GM21825 (cell line): ENCODE measurements at regions not wholly inside any gene's neighbourhood (a gene's known extent, or its start where the extent isn't known, plus 50 kb on each side); places are given as distances from the start of the nearest gene placed in this dataset.
A peak's percentile ranks its signal among the peaks of the same experiment; 100 is the strongest.

Experiments
- ATAC-seq: cut with Tn5 transposase; IDR thresholded peaks from one replicate; pipeline ENCODE4 v1.9.1; 2021; ENCODE audit warnings: mild to moderate bottlenecking, moderate library complexity; ENCODE audit not compliant: unreplicated experiment

DNA sequence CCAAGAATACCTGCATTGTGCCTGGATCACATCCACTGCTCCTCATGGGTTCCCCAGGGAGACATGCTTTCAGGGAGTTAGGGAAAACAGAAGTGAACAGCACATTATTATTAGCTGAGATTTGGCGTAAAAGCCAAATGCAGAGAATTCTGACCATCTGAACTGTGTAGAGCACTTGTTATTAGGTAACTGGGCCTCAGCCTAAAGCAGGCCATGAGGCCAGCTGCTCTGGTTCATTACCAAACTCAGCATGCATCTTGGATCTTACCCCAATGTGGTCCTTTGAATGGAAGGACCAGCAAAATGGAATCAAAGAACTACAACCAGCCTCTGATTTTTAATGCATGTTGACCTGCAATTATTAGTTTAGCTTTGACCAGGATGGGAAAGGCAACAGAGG, 322.3 kb downstream of the KCNS3 start:
- ATAC-seq, result no peak

DNA sequence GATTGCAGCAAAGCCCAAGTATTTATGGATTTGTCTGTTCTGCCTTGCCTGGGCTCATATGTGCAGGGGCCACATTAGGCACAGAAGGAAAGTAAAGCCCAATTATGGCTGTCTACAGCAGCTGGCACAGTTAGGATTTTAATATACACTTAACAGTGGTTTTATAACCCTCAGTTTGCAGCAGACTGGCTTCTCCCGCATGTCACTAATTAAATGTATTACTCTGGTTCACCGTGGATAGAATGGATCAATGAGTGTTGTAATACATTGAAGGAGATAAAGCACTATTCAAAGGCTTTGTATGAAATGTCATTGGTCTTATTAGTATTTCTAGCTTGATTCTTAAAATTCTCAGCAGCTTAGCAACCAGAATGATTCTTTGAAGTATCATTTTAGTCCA, 320.2 kb downstream of the KCNS3 start:
- no peak for ATAC-seq

DNA sequence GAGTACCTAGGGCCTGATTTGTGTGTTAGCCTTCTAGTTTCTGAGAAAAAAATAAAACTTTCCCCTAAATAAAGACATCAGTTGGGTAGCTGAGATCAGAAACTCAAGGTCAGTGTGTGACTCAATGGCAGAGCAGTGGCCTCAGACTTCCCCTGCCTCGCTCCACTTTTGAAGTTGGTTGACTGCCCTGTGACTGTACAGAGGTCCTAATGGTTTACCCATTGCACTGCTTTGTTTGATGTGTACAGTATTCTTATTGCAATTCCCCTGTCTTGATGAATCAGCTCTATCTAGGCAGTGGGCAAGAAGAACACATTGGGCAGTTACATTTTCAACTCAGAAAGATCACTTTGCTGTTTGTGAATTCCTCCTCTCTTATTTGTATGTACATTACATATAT, 315.7 kb downstream of the KCNS3 start:
- no peak for ATAC-seq

DNA sequence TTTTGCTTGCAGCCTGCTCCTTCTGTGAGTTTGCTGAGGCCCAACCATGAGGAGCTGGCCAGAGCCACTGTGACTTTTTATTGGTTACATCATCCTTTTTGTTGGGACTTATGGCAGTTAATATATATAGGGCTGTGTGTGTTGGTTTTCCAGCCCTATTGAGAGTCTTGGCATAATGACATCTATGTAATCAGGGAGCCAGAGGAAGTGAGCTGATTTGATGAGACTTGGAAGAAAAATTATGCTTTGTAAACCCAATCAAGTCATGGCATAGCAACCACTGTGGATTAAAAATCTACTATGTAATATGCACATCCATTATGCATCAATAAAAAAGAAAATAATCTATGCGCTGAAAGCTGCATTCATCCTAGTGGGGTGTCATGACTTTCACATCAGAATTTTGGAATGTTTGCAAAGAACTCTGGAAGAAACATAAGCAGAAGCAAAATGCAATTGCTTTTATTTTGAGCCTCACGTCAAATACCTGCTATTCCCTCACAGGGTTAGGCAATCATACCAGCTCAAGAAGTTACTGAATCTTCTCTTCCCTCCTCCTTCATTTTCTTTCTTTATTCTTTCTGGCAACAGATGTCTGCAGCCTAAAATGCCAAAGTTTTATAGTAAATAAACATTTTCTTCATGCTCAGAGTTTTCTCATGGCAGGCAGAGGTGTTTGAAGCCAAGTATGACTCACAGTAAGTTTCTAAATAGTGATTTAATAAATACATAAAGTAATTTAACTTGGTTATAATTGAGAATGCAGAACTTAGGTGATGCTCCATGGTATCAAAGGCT, 308.5 kb downstream of the KCNS3 start:
- ATAC-seq, result no peak

DNA sequence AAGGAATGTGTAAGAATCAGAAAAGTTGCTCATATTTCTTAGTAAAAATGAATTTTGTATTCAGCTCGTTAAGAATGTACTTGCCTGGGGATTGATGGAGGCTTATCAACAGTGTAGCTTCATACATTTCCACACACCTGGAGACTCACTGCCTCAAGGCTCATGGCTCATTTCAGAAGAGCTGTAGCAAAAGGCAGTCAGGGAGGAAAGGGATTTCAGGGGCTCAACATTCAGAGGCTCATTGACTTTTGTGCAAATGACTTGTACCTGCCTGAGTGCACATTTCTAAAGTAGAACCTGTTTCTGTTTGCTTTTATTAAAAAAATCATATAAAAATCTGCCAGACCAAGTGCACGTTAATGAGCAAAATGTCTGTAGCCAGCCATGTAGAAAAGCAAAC, 304.4 kb downstream of the KCNS3 start:
- ATAC-seq, result no peak

DNA sequence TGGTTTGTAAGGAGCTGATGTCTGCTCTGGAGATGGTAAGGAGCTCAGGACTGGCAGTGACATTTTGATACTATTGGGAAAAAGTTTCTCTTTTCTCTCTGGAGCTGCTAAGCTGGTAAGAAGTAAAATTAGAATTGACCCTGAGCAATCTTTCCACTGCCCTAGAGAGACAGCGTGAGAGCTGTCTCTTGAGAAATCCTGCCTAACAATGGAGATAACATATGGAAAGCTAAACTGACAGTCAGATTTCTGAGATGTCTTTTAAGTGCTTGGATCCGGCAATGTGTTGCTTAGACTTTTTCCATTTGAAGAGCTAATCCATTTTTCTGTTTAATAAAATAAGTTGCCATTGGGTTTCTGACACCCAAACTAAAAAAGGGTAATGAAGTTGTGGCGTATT, 302.4 kb downstream of the KCNS3 start:
- no peak for ATAC-seq

DNA sequence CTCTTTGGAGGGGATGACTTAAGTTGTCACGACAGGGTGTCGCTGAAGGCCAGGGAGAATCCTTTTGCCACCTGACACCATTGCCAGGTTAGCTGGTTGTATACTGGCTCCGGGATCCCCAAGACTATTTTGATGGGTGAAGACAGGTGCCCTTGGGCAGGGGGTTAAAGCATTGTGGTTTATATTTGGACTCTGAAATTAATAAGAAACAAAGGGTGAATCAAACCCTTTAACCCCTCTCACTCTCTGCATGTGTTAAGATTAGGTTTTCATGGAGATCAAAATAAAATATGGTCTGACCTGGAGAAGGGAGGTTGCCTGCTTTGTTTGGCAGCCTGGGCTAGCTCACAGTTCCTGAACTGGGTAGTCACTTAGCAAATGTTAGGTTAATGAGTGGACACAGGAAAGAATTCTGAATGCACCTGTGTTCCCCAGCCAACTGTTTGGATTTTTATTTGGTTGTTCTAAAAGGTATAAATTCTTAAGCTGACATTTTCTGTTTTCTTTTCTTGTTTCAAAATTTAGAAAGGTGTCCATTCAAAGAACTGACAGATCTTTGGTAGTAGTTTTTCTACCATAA, 301.7 kb downstream of the KCNS3 start:
- ATAC-seq, result no peak

DNA sequence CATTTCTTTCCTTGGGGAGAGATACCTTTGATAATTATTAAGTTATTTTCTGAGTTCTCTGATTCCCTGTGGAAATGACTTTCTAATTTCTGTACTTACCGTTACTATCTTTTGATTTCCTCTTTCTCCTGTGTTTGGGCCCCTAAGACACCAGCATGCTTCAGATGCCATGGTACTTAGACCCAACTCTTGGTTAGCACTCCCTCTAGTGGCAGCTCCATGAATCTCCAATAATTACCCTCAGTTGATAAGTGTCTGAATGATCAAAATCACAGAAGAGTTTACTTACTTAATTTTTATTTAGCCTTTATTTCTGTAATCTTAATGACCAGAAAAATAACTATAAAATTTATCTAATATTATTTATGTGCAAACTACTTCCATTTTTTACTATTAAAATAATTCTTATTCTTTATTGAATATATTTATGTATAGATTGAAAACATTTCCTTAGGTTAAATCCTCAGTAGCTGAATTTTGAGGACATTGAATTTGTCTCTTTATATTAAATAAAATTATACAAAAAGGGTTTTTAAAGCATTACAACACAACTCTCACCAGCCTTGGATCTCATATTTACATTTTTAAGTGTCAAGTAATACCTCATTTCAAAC, 300.4 kb downstream of the KCNS3 start:
- peak; percentile 93 for ATAC-seq

DNA sequence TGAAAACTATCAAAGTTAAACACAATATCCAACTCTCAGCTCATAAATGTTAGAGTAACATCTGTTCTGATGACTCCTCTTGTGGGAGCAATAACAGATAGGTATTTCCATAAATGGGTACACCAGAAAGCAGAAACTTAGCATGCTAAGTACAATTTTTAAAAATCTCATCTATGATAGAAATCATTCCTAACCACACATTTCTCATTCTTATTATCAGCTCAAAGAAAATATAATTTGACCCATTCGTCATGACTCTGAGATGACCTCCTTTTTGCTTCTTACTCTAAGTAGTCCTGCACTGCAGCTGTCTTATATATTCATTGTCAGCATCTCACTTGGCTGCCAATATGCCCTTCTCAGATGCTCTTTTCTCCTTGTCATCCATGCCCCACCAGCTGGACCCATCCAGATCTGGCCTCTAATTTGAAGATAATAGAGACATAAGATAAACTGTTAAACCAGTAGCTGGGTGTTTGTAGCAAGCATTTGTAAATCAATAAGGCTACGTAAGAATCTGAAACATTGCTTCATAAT, 298.3 kb downstream of the KCNS3 start:
- ATAC-seq, result no peak

DNA sequence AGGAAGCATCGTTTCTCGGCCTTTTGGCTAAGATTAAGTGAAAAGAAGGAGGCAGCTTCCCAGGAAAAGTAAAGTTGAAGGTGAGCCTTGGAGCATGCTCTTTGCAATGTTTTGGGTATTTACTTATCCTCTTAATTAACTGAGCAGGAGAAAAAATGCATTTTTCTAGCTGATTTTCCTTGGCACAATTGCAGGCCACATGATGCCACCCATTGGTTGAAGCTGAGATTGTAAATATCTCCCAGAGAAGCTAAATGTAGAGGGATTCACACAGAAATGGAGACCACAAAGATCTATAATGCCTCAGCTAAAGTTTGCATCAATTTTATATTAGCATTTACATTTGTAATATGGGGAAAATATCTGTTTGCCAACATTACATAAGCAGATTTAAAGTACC, 294.1 kb downstream of the KCNS3 start:
- no peak for ATAC-seq

DNA sequence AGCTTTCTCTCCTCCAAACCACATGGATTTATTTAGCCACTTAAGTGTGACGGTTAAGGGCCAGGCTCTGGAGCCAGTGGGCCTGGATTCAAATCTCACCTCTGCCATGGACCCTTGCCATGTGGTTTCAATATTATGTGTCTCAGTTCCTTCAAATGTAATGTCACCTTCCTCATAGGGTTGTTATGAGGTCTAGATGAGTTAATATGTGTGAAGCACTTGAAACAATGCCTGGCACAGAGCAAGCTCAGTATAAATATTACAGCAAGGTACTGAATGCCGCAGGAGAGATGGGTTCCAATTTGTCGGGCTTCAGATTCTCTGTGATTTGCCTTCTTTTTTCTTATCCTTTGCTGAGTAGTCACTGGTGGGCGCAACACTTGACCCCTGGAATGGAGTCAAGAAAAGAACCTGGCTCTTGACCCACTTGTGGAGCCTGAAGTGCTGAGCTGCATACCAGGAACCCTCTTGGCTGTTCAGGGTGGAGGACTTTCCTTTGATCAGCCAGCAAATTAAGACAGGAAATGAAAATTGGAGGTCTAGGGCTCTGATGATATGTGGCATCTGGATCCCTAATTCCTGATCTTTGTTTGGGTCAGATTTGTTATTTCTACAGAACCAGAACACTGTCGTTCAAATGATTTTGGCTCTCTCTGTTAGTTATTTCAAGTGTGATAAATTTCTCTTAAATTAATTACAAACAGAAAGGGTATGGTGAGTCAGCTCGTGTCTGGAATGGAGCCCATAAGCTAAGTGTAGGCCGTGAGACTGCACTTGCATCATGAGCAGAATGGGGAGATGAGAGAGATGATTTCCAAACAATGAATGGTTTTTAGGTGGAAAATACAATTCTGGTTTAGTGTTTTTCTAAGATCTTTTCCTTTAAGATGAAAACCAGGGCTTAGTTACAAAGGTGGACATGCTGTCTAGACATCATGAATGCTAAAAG, 293.0 kb downstream of the KCNS3 start:
- no peak for ATAC-seq

DNA sequence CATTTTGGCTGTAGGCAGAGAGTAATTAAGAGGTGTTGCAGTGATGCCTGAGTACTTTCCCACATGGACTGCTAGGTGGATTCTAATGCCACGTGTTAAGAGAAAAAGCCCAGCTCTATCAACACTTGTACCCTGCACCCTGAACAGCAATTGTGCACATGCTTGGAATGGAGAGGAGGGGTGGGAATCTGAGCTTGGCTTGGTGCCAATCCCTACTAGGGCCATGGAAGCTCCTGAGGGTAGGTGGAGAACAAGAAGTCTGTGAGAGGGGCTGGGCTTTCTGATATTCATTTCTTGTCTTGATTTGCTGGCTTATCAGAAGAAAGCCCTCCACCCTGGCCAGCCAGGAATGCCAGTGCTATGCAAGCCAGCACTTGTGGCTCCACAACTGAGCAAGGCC, 292.2 kb downstream of the KCNS3 start:
- no peak for ATAC-seq

DNA sequence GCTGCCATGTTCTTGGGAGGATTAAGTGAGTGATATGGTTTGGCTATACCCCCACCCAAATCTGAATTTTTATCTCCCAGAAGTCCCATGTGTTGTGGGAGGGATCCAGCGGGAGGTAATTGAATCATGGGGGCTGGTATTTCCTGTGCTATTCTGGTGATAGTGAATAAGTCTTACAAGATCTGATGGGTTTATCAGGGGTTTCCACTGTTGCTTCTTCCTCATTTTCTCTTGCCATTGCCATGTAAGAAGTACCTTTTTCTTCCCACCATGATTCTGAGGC, 291.4 kb downstream of the KCNS3 start:
- no peak for ATAC-seq

DNA sequence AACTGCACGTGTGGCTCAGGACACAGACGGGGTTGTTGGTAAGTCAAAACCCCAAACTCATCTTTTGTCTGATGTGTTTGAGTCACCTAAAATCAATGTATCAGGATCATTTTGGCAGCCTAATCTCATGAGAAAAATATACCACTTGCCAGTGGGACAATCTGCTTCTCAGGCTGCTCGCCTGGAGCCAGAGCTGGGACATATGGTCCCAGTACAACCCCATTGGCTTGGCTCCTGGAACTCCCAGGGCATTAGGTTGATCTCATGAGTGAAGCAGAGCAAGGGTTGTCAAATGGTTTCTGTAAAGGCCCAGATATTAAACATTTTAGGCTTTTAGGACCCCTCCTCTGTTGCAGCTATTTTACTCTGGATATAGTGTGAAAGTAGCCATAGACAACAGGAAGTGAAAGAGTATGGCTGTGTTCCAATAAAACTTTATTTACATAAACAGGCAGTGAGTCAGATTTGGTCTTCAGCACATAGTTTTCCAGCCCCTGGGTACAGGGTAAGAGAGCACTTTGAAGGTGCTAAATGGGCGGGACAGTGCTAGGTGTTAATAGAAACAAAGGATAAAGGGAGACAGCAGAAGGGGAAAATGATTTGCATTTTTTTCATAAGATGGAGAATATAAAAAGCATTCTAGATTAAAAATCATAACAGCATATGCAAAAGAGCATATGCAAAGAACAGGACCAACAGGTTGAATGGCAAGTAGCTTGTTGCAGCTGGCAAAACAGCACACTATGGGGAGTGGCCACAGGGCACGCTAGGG, 290.8 kb downstream of the KCNS3 start:
- no peak for ATAC-seq

DNA sequence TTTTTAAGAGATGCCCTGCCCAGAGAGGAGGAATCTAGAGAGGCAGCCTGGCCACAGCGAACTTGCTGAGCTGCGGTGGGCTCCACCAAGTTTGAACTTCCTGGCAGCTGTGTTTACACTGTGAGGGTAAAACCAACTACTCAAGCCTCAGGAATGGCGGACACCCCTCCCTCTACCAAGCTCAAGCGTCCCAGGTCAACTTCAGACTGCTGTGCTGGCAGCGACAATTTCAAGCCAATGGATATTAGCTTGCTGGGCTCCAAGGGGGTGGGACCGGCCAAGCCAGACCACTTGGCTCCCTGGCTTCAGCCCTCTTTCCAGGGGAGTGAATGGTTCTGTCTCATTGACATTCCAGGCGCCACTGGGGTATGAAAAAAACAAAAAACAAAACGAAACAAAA, 289.4 kb downstream of the KCNS3 start:
- no peak for ATAC-seq

DNA sequence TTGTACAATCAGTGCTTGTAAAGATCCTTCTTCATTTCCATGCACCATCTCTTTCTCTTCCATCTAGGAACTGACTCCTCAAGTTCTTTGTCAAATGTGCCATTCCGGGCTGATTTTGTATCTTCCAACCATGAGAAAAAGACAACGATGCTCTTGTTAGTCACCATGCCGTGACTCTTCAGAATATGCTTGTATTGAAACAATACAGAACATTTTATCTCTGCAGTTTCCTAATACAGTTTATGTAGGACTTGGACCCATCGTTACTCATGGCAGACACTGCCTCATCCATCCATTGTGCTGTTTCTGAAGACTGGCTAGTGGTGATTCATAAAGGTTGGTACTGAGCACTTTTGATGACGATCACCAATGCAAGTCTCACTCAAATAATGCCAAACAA, 283.2 kb downstream of the KCNS3 start:
- no peak for ATAC-seq

DNA sequence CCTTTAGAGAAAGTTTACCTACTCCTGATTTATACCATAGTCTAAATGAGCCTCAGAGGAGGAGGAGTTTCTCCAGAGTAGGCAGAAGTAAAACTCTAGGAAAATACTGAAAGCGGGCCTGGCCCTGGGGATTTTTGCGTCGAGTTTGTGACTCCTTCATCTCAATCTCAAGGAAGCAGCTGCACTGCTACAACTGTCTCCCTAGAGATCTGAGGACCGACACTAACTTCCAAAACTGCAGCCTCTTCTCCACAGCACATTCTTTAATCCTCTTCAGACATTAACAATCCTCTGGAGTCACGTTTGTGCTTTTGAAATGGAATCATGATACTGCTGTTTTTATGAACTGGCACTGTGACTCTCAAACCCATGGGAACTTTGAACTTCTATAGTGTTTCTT, 281.4 kb downstream of the KCNS3 start:
- ATAC-seq, result no peak

DNA sequence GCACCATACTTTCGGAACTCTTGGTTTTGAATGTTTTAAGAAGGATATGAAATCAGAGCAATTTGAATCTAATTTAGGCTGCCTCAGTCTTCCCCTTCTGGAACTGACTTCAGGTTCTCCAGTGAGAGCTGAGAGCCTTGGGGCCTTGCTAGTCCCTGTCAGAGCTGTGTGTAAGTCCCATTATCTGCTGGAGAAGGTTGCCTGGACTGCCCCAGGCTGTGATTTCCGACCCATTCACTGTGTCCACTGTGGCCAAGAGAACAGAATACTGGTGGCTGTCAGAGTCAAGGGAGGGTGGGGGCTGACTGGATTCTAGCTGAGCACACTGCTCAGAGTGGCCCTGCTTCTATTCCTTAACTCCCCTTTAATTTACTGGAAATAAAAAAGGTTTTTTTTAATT, 278.0 kb downstream of the KCNS3 start:
- ATAC-seq, result no peak

DNA sequence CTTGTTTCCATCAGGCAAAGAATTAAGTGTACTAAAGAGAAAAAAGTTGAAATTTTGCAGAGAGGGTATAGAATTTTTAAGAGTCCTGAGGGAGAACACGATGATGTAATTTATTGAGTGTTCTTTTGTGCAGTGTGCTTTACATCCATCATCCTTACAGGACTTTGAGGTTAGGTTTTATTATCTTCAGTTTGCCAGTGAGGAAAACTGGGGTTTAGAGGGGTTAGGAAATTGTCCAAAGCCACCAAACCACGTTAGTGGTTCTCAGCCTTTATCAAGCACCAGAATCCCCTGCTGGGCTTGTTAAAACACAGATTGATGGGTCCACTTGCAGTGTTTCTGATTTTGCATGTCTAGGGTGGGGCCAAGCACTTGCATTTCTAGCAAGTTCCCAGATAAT, 277.5 kb downstream of the KCNS3 start:
- ATAC-seq, result no peak

DNA sequence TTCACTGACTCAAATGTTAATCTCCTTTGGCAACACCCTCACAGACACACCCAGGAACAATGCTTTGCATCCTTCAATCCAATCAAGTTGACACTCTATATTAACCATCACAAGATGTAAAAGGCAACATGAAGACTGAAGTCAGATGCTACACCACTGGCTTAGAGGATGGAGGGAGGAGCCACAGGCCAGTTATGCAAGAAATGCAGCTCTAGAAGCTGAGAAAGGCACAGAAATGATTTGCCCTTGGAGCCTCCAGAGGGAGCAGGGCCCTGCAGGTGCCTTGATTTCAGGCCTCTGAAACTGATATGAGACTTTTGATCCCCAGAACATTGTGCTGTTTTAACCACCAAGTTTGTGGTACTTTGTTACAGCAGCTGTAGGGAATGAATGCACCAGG, 276.3 kb downstream of the KCNS3 start:
- no peak for ATAC-seq

DNA sequence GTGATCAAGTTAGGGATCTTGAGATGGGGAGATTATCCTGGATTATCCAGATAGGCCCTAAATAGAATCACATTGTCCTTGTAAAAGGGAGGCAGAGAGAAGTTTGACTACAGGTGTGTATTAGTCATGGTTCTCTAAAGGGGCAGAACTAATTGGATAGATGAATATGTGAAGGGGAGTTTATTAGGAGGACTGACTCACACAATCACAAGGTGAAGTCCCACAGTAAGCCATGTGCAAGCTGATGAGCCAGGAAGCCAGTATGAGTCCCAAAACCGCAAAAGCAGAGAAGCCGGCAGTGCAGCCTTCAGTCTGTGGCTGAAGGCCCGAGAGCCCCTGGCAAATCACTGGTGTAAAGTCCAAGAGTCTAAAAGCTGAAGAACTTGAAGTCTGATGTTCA, 275.8 kb downstream of the KCNS3 start:
- no peak for ATAC-seq
